HEK293 (cell line): ENCODE measurements at regions not wholly inside any gene's neighbourhood (a gene's known extent, or its start where the extent isn't known, plus 50 kb on each side); places are given as distances from the start of the nearest gene placed in this dataset.

Source experiments
- CTCF ChIA-PET: fragments of 350-600 bp; formaldehyde crosslinking; extraction: SDS; loops from one replicate; lab custom pipeline; 2021; ENCODE audit warnings: antibody characterized with exemption; lab: Yijun Ruan, JAX
- POLR2A ChIA-PET: fragments of 300-600 bp; formaldehyde crosslinking; extraction: SDS; loops from one replicate; lab custom pipeline; 2020; ENCODE audit warnings: antibody characterized with exemption, inconsistent platforms; lab: Yijun Ruan, JAX
- H3K27ac ChIP-seq: fragments of 200-500 bp; sonication (Bioruptor generic); 2 replicates; pipeline ENCODE4 v1.5.1; 2014; ENCODE audit warnings: low read depth, low read length, control low read depth, inconsistent platforms; ENCODE audit errors: extremely low read depth
- H3K36me3 ChIP-seq, 2 experiments: fragments of 200-500 bp in 1 of 2; sonication (Bioruptor generic) in 1 of 2; 1 replicate in 1 of 2; 2 replicates in 1 of 2; pipeline ENCODE4 v1.5.1; 2014 to 2017; ENCODE audit warnings: inconsistent platforms in 2 of 2, low read length in 2 of 2; ENCODE audit not compliant: control insufficient read depth in 2 of 2, insufficient read depth in 1 of 2
- H3K4me1 ChIP-seq: fragments of 200-500 bp; sonication (Bioruptor generic); 2 replicates; pipeline ENCODE4 v1.5.1; 2014; ENCODE audit warnings: mild to moderate bottlenecking, low read length, inconsistent platforms; ENCODE audit not compliant: control insufficient read depth, insufficient read depth
- H3K4me3 ChIP-seq: 2 replicates; pipeline ENCODE4 v1.5.1; 2011; ENCODE audit warnings: low read depth, mild to moderate bottlenecking, control low read depth, low read length, moderate library complexity
- H3K9me3 ChIP-seq: fragments of 200-500 bp; sonication (Bioruptor generic); 2 replicates; pipeline ENCODE4 v1.5.1; 2014; ENCODE audit warnings: low read depth, low read length, inconsistent platforms; ENCODE audit not compliant: control insufficient read depth, insufficient read depth
- BCL11A ChIP-seq: fragments of 450-650 bp; formaldehyde crosslinking; IDR thresholded peaks from 2 replicates; pipeline ENCODE4 v1.5.1; 2016; ENCODE audit warnings: low read depth, missing biosample characterization, missing genetic modification characterization
- KLF17 ChIP-seq: fragments of 450-650 bp; formaldehyde crosslinking; IDR thresholded peaks from 2 replicates; pipeline ENCODE4 v1.5.1; 2016; ENCODE audit warnings: missing biosample characterization, missing genetic modification characterization
- PRDM1 ChIP-seq: fragments of 450-650 bp; formaldehyde crosslinking; IDR thresholded peaks from 2 replicates; pipeline ENCODE4; 2016; ENCODE audit warnings: missing biosample characterization, missing genetic modification characterization
- ZBTB7A ChIP-seq: fragments of 450-650 bp; formaldehyde crosslinking; IDR thresholded peaks from 2 replicates; pipeline ENCODE4 v1.5.1; 2016; ENCODE audit warnings: low read depth, missing biosample characterization, missing genetic modification characterization
- ZNF2 ChIP-seq: fragments of 450-650 bp; formaldehyde crosslinking; IDR thresholded peaks from 2 replicates; pipeline ENCODE4 v1.5.1; 2016; ENCODE audit warnings: missing biosample characterization, missing genetic modification characterization
- ZNF292 ChIP-seq: fragments of 450-650 bp; formaldehyde crosslinking; IDR thresholded peaks from 2 replicates; pipeline ENCODE4 v1.5.1; 2016; ENCODE audit warnings: low read depth, missing biosample characterization, missing genetic modification characterization, borderline replicate concordance
- ZNF302 ChIP-seq: fragments of 450-650 bp; formaldehyde crosslinking; IDR thresholded peaks from 2 replicates; pipeline ENCODE4 v1.5.1; 2016; ENCODE audit warnings: missing biosample characterization, missing genetic modification characterization, low read depth
- ZNF514 ChIP-seq: fragments of 450-650 bp; formaldehyde crosslinking; IDR thresholded peaks from 2 replicates; pipeline ENCODE4 v1.5.1; 2016; ENCODE audit warnings: missing biosample characterization, missing genetic modification characterization
- ZNF518A ChIP-seq: fragments of 450-650 bp; formaldehyde crosslinking; conservative IDR thresholded peaks from 2 replicates; pipeline ENCODE4 v1.5.1; 2016; ENCODE audit warnings: low read depth, missing biosample characterization, missing genetic modification characterization
- ZNF561 ChIP-seq: fragments of 450-650 bp; IDR thresholded peaks from 2 replicates; pipeline ENCODE4 v1.5.1; 2018; ENCODE audit warnings: missing biosample characterization, missing genetic modification characterization, borderline replicate concordance
- ZNF621 ChIP-seq: fragments of 450-650 bp; formaldehyde crosslinking; IDR thresholded peaks from 2 replicates; pipeline ENCODE4 v1.5.1; 2017; ENCODE audit warnings: missing biosample characterization, missing genetic modification characterization
- ZNF623 ChIP-seq: fragments of 450-650 bp; formaldehyde crosslinking; IDR thresholded peaks from 2 replicates; pipeline ENCODE4 v1.5.1; 2016; ENCODE audit warnings: missing biosample characterization, missing genetic modification characterization
- ZNF664 ChIP-seq: fragments of 450-650 bp; formaldehyde crosslinking; IDR thresholded peaks from 2 replicates; pipeline ENCODE4 v1.5.1; 2016; ENCODE audit warnings: missing biosample characterization, missing genetic modification characterization
- ZNF785 ChIP-seq: fragments of 450-650 bp; formaldehyde crosslinking; IDR thresholded peaks from 2 replicates; pipeline ENCODE4 v1.5.1; 2016; ENCODE audit warnings: missing biosample characterization, missing genetic modification characterization
- TF ChIP-seq, protein P1 (sequence below): fragments of 450-650 bp; formaldehyde crosslinking; IDR thresholded peaks from 2 replicates; pipeline ENCODE4 v1.5.1; 2016; ENCODE audit warnings: missing biosample characterization, missing genetic modification characterization, borderline replicate concordance

GRCh38 chr5:58113172-58113571 lies 346.7 kb downstream of the PLK2 start:
- CTCF ChIA-PET = interaction anchor here (0.6 to 0.8 kb wide), 3 partner anchors 42 to 242 kb away, joined by 3 to 4 read pairs (median 3); no protein-coding TSS in a partner anchor
- TF ChIP-seq ZNF623 (tag by site-specific recombination) (no peak), ZNF292 (tag by site-specific recombination) (no peak), KLF17 (tag by site-specific recombination) (no peak), PRDM1 (no peak), ZNF561 (tag by site-specific recombination) (no peak), ZNF302 (tag by site-specific recombination) (no peak), ZNF664 (tag by site-specific recombination) (no peak), ZNF2 (tag by site-specific recombination) (no peak), ZBTB7A (tag by site-specific recombination) (no peak), BCL11A (tag by site-specific recombination) (no peak), ZNF518A (no peak), ZNF621 (tag by site-specific recombination) (no peak), ZNF514 (no peak), ZNF785 (no peak)
- TF ChIP-seq, protein P1, sequence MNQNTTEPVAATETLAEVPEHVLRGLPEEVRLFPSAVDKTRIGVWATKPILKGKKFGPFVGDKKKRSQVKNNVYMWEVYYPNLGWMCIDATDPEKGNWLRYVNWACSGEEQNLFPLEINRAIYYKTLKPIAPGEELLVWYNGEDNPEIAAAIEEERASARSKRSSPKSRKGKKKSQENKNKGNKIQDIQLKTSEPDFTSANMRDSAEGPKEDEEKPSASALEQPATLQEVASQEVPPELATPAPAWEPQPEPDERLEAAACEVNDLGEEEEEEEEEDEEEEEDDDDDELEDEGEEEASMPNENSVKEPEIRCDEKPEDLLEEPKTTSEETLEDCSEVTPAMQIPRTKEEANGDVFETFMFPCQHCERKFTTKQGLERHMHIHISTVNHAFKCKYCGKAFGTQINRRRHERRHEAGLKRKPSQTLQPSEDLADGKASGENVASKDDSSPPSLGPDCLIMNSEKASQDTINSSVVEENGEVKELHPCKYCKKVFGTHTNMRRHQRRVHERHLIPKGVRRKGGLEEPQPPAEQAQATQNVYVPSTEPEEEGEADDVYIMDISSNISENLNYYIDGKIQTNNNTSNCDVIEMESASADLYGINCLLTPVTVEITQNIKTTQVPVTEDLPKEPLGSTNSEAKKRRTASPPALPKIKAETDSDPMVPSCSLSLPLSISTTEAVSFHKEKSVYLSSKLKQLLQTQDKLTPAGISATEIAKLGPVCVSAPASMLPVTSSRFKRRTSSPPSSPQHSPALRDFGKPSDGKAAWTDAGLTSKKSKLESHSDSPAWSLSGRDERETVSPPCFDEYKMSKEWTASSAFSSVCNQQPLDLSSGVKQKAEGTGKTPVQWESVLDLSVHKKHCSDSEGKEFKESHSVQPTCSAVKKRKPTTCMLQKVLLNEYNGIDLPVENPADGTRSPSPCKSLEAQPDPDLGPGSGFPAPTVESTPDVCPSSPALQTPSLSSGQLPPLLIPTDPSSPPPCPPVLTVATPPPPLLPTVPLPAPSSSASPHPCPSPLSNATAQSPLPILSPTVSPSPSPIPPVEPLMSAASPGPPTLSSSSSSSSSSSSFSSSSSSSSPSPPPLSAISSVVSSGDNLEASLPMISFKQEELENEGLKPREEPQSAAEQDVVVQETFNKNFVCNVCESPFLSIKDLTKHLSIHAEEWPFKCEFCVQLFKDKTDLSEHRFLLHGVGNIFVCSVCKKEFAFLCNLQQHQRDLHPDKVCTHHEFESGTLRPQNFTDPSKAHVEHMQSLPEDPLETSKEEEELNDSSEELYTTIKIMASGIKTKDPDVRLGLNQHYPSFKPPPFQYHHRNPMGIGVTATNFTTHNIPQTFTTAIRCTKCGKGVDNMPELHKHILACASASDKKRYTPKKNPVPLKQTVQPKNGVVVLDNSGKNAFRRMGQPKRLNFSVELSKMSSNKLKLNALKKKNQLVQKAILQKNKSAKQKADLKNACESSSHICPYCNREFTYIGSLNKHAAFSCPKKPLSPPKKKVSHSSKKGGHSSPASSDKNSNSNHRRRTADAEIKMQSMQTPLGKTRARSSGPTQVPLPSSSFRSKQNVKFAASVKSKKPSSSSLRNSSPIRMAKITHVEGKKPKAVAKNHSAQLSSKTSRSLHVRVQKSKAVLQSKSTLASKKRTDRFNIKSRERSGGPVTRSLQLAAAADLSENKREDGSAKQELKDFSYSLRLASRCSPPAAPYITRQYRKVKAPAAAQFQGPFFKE = no peak
- POLR2A ChIA-PET = no interaction called here

More at GRCh38 chr5:58113172-58113571, 346.7 kb downstream of the PLK2 start:
- Histone ChIP-seq H3K4me1 (peaks cover 4% of the 10 kb centered on the region), H3K9me3 (no peaks in the 10 kb centered on the region), H3K4me3 (no peak overlapping the region), H3K27ac (no peak overlapping the region), H3K36me3 (no peaks in the 10 kb centered on the region)
